Common myeloid progenitor, CD34-positive (primary cell): ENCODE measurements at regions not wholly inside any gene's neighbourhood (a gene's known extent, or its start where the extent isn't known, plus 50 kb on each side); places are given as distances from the start of the nearest gene placed in this dataset.
A peak's percentile ranks its signal among the peaks of the same experiment; 100 is the strongest.

Experiments
- CTCF ChIA-PET: fragments of 350-600 bp; sonication (Branson Sonifier 250); formaldehyde crosslinking; loops from one replicate; lab custom pipeline; 2021; ENCODE audit warnings: antibody characterized with exemption; lab: Charles Lee
- POLR2A ChIA-PET: fragments of 350-600 bp; sonication (Branson Sonifier 250); formaldehyde crosslinking; loops from one replicate; lab custom pipeline; 2021; ENCODE audit warnings: antibody characterized with exemption; lab: Charles Lee
- DNase-seq, 3 donors: peaks; one replicate each; pipeline versions ENCODE4 v3.0.0 to v3.0.0-alpha.2; 2013
- H3K27ac ChIP-seq, 2 experiments: 1 replicate in 1 of 2; 2 replicates in 1 of 2; pipeline ENCODE4 v1.7.0; 2013; ENCODE audit warnings: inconsistent platforms in 2 of 2, low read length in 2 of 2, mild to moderate bottlenecking in 2 of 2, low read depth in 1 of 2, moderate library complexity in 1 of 2; ENCODE audit not compliant: severe bottlenecking in 2 of 2, insufficient read depth in 1 of 2, poor library complexity in 1 of 2
- H3K27me3 ChIP-seq, 5 experiments: replicated peaks in 2 of 5; 1 replicate in 3 of 5; 2 replicates in 2 of 5; pipeline versions ENCODE4 v1.6.1 to v1.7.0; 2013; ENCODE audit warnings: low read length in 4 of 5, mild to moderate bottlenecking in 2 of 5, moderate library complexity in 2 of 5, inconsistent platforms in 1 of 5; ENCODE audit not compliant: insufficient read depth in 5 of 5, control insufficient read depth in 4 of 5
- H3K36me3 ChIP-seq, 4 experiments: 1 replicate in 2 of 4; 2 replicates in 2 of 4; pipeline versions ENCODE4 v1.6.1 to v1.7.0; 2013; ENCODE audit warnings: low read length in 3 of 4, control low read depth in 1 of 4, mild to moderate bottlenecking in 1 of 4; ENCODE audit not compliant: control insufficient read depth in 4 of 4, insufficient read depth in 4 of 4
- H3K4me1 ChIP-seq, 4 experiments: 1 replicate in 3 of 4; 2 replicates in 1 of 4; pipeline versions ENCODE4 v1.6.1 to v1.7.1; 2013; ENCODE audit warnings: low read length in 3 of 4, mild to moderate bottlenecking in 3 of 4, control low read depth in 1 of 4, inconsistent platforms in 1 of 4, moderate library complexity in 1 of 4; ENCODE audit not compliant: control insufficient read depth in 4 of 4, insufficient read depth in 4 of 4; ENCODE audit errors: control extremely low read depth in 1 of 4
- H3K4me3 ChIP-seq, 7 experiments: 1 replicate in 4 of 7; 2 replicates in 3 of 7; pipeline versions ENCODE4 v1.5.1 to v1.7.0; 2013; ENCODE audit warnings: mild to moderate bottlenecking in 7 of 7, low read length in 6 of 7, moderate library complexity in 6 of 7, inconsistent platforms in 2 of 7, low read depth in 2 of 7, control low read depth in 1 of 7; ENCODE audit not compliant: insufficient read depth in 4 of 7, control insufficient read depth in 1 of 7; ENCODE audit errors: extremely low read depth in 1 of 7
- H3K9me3 ChIP-seq, 5 experiments: 1 replicate in 4 of 5; 2 replicates in 1 of 5; pipeline versions ENCODE4 v1.6.1 to v1.7.1; 2013; ENCODE audit warnings: low read length in 4 of 5, mild to moderate bottlenecking in 2 of 5, inconsistent platforms in 1 of 5, low read depth in 1 of 5, moderate library complexity in 1 of 5; ENCODE audit not compliant: control insufficient read depth in 4 of 5, insufficient read depth in 2 of 5; ENCODE audit errors: control extremely low read depth in 1 of 5
- WGBS: methylation state at CpG from one replicate; pipeline ENCODE4 v1.1.5; 2013; ENCODE audit not compliant: insufficient coverage; 5-methylcytosine and 5-hydroxymethylcytosine counted together

DNA sequence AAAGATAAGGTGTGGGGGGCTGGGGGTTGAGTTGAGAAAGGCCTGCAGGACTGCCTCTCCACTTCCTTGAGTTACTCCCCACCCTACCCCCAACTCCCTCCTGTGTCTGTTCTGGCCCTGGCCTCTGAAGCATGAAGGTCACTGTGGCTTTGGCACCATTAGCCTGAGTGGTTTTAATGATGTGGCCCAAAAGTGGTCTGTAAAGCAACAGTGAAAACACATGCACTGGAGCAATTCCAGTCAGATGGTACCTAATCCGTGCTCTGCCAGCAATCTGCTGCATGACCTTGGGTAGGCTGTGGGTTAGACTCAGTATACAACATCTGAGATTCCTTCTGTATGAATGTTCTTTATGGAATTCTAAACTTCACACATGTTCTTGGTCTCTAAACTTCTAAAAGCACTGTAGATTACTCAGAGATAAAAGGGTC, 86.5 kb upstream of the ATP1A1 start:
- no peak for DNase-seq
- Histone ChIP-seq H3K27me3 (no peaks in the 10 kb centered on the region), H3K27ac (no peak overlapping the region), H3K9me3 (peaks cover 0 to 2% (median 1%) of the 10 kb centered on the region in 5 experiments), H3K4me1 (peaks cover 0 to 2% (median 0%) of the 10 kb centered on the region in 4 experiments), H3K36me3 (no peaks in the 10 kb centered on the region), H3K4me3 (no peak overlapping the region)
- ChIA-PET CTCF (no interaction called here), POLR2A (no interaction called here)
- WGBS = 100% methylated on average over 1 of the region's 1 CpG

DNA sequence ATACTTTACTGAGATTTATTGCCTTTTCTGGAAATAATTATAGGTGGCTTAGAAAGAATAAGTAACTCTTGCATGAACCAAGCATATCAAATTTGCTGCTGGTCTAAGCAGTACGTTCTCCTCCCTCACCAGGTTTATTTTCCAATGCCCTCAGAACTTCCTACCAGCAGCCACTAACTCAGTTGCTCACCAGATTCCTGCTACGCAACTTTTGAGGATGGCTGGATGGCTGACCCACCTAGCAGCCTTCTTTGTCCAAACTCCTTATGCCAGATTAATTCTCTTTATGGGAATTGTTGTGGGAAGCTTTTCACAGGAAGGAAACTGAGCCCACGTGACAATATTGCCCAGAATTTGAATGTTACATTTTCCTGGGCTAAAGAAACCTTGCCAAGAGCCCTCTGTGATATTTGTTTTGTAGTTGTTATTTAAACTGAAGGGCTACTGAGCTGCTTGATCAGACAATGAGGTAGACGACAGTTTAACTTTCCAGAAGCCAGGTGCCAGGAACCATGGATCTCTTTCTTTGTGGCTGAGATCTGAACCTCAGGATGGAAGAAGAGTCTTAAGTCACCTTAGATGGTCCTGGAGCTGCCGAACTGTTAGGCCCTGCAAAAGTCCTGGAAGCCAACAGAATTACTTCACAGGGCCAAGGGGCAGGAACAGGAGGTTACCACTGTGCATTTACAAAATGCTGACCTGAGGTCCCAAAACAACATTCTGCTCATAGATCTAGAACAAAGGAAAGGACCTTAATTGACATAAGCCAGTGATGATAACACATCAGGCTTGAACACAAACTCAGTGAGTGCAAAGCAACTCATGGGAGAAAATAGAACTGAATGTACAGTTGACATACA, 85.5 kb upstream of the ATP1A1 start:
- Histone ChIP-seq H3K36me3 (no peaks in the 10 kb centered on the region), H3K27me3 (no peaks in the 10 kb centered on the region), H3K4me3 (no peak overlapping the region), H3K9me3 (peaks cover 0 to 2% (median 0%) of the 10 kb centered on the region in 5 experiments), H3K27ac (no peak overlapping the region), H3K4me1 (peaks cover 0 to 2% (median 0%) of the 10 kb centered on the region in 4 experiments)
- no peak for DNase-seq
- 88% methylated on average over 4 of the region's 5 CpGs for WGBS
- CTCF ChIA-PET = no interaction called here
- POLR2A ChIA-PET = no interaction called here

DNA sequence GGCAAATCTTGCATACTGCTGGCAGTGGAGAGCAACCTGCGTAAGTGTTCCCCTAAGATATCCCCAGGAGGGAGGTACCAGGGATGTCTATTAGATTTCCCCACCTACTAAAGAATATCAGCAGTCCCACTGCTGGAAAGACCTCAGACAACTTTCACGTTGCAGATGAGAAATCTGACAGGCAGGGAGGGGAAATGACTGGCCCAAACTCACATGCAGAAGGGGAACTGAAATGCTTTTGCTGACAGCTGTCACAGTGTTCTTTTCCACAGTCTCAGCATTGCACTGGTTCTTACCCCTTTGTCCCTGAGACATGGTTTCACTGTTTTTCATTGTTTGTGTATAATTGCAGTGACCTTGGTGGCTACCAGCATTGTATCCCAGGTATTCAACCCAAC, 84.8 kb upstream of the ATP1A1 start:
- Histone ChIP-seq H3K27ac (no peak overlapping the region), H3K4me1 (peaks cover 0 to 2% (median 0%) of the 10 kb centered on the region in 4 experiments), H3K4me3 (no peak overlapping the region), H3K9me3 (peaks cover 0 to 2% (median 0%) of the 10 kb centered on the region in 5 experiments), H3K27me3 (no peaks in the 10 kb centered on the region), H3K36me3 (no peaks in the 10 kb centered on the region)
- CTCF ChIA-PET = no interaction called here
- 0% methylated on average over 1 of the region's 2 CpGs for WGBS
- POLR2A ChIA-PET = no interaction called here
- DNase-seq = peak in 2 of 3 donors; percentile 18 to 27

DNA sequence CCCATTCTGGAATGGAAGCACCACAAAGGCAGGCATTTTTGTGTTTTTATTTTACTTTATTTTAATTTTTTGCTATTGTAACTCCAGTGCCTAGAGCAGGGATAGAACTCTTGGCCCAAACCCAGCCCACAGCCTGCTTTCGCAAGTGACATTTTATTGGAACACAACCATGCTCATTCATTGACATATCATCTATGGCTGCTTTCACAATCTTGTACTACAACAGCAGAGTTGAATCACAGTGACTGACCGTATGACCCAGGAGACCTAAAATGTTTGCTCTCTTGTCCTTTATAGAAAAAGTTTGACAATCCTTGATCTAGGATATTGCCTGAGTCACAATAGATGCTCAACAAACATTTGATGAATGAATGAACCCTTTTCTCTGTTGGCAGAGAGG, 83.9 kb upstream of the ATP1A1 start:
- Histone ChIP-seq H3K36me3 (no peaks in the 10 kb centered on the region), H3K27me3 (no peaks in the 10 kb centered on the region), H3K4me1 (peaks cover 0 to 2% (median 0%) of the 10 kb centered on the region in 4 experiments), H3K4me3 (no peak overlapping the region), H3K9me3 (no peaks in the 10 kb centered on the region), H3K27ac (no peak overlapping the region)
- CTCF ChIA-PET = no interaction called here
- WGBS = 94% methylated on average over 2 of the region's 2 CpGs
- POLR2A ChIA-PET = no interaction called here
- DNase-seq = no peak

DNA sequence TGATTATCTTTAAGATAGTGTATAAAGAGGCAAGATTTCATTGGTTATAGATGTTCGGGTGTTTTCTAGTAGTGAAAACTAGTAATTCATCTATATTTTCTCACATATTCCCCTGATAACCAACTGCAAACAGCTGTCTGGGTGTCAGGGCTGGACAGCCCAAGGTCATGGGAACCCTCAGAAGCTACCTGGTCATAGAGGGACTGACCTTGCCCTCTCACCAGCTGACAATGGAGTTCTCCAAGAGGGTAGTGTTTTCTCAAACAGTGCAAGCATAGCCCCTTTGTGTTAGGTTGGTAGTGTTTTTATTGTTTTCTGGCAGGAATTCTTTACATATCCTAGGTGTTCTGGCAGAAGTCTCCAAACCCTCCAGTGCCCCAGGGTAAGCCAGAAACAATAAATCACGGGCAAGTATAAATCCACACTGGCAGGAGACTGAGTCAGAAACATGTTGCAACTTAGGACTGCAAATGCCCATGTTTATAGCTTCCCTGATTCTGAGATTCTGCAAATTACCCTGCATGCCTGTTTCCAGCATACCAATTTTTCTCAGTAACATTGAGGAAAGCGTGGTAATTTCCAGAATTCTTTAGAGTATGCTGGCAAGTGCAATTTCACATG, 82.8 kb upstream of the ATP1A1 start:
- Histone ChIP-seq H3K27me3 (no peaks in the 10 kb centered on the region), H3K27ac (no peak overlapping the region), H3K36me3 (no peaks in the 10 kb centered on the region), H3K4me1 (peaks cover 0 to 2% (median 0%) of the 10 kb centered on the region in 4 experiments), H3K4me3 (no peak overlapping the region), H3K9me3 (no peaks in the 10 kb centered on the region)
- POLR2A ChIA-PET = no interaction called here
- CTCF ChIA-PET = no interaction called here
- DNase-seq = no peak
- 95% methylated on average over 2 of the region's 3 CpGs for WGBS

DNA sequence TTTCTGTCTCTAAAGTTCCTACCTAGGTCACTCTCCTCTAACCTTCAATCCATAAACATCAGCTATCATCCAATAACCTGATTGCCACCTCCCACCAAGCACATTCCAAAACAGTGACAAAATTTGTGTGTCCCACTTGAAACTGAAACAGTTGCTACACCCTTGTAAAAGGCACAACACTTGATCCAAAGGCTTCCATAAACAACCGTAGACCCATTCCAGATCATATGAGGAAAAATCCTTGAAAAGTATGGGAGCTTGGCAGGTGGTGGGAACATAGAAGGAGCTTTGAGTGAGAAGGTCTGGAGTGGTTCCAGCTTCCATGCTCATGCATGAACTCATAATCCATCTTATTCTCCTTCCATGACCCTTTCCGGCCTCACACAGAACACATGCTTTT, 82.0 kb upstream of the ATP1A1 start:
- Histone ChIP-seq H3K27ac (no peak overlapping the region), H3K27me3 (no peaks in the 10 kb centered on the region), H3K4me3 (no peak overlapping the region), H3K36me3 (no peaks in the 10 kb centered on the region), H3K9me3 (no peaks in the 10 kb centered on the region), H3K4me1 (peaks cover 0 to 2% (median 0%) of the 10 kb centered on the region in 4 experiments)
- WGBS = no CpG with 5 or more reads among the region's 2 CpGs
- ChIA-PET CTCF (no interaction called here), POLR2A (no interaction called here)
- no peak for DNase-seq
